Upper lobe of right lung (tissue), 1 donor: ENCODE measurements at regions not wholly inside any gene's neighbourhood (a gene's known extent, or its start where the extent isn't known, plus 50 kb on each side); places are given as distances from the start of the nearest gene placed in this dataset.
"Not testable (repeated sequence)": the region's sequence is repeated elsewhere in the genome, so short reads cannot be mapped to it uniquely, and the experiment has no call there.

Experiments
- ATAC-seq: fragments of 200-7000 bp; cut with Tn5 transposase; one replicate; pipeline ENCODE4 v1.9.1; 2020; ENCODE audit warnings: mild to moderate bottlenecking, moderate library complexity
- DNase-seq: peaks from one replicate; pipeline ENCODE4 v3.0.0-alpha.2; 2020
- H3K27ac ChIP-seq: fragments of 200-600 bp; one replicate; pipeline ENCODE4 v1.8.0; 2022
- H3K27me3 ChIP-seq: fragments of 200-600 bp; one replicate; pipeline ENCODE4 v1.8.0; 2022; ENCODE audit warnings: mild to moderate bottlenecking
- H3K36me3 ChIP-seq: fragments of 200-600 bp; one replicate; pipeline ENCODE4 v1.8.0; 2022
- H3K4me1 ChIP-seq: fragments of 200-600 bp; one replicate; pipeline ENCODE4 v1.8.0; 2022
- H3K4me3 ChIP-seq: fragments of 200-600 bp; one replicate; pipeline ENCODE4 v1.8.0; 2022; ENCODE audit warnings: mild to moderate bottlenecking
- H3K9me3 ChIP-seq: fragments of 200-600 bp; one replicate; pipeline ENCODE4 v1.8.0; 2022
- intact Hi-C: fragments of 100-400 bp; cut with DNase I; formaldehyde crosslinking; loops from one replicate; pipeline ENCODE4 v1.11.0; 2022
- TF ChIP-seq, protein P1 (sequence below): fragments of 200-600 bp; IDR thresholded peaks from one replicate; pipeline ENCODE4 v1.8.0; 2022; ENCODE audit warnings: antibody characterized with exemption
- donor health status: DM: no; HTN: yes; CAD: no; lungs with severe emphysema.

DNA sequence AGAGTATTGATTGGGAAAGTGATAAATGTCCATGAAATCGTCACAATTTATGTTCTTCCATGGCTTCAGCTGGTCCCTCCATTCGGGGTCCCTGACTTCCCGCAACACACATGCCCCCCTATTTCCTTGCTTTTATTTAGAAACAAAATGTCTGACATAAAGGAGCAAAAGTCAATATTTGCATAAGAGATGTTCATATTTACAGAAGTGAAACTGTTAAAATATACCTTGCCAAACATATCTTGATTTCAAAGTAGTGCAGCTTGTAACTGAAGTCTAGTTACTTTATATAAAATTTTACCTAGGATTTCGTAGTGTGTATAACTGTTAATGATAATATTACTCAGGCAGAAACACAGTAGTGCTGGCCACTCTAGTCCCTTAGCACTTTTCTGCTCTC lies 548.9 kb upstream of the ADGRB3 start:
- intact Hi-C loops, result no loop called here
- DNase-seq, result no peak

DNA sequence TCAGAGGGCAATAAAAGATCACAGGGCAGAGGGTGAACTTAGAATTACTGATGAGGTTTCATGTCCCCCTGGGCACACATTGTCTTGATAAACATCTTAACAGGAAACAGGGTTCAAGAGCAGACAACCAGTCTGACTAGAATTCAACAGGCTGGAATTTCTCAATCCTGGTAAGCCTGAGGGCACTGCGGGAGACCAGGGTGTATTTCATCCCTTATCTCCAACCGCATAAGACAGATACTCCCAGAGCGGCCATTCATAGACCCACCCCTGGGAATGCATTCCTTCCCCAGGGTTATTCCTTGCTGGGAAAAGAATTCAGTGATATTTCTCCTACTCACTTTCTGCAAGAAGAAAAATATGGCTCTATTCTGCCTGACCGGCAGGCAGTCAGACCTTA lies 549.5 kb upstream of the ADGRB3 start:
- intact Hi-C loops, ATAC-seq: not testable (repeated sequence)

More for the DNA sequence above, 548.9 kb upstream of the ADGRB3 start:
- H3K27ac ChIP-seq, result no peak overlapping the region
- H3K27me3 ChIP-seq, result no peaks in the 10 kb centered on the region
- ATAC-seq, result no peak
- H3K9me3 ChIP-seq, result no peaks in the 10 kb centered on the region
- TF ChIP-seq, protein P1, sequence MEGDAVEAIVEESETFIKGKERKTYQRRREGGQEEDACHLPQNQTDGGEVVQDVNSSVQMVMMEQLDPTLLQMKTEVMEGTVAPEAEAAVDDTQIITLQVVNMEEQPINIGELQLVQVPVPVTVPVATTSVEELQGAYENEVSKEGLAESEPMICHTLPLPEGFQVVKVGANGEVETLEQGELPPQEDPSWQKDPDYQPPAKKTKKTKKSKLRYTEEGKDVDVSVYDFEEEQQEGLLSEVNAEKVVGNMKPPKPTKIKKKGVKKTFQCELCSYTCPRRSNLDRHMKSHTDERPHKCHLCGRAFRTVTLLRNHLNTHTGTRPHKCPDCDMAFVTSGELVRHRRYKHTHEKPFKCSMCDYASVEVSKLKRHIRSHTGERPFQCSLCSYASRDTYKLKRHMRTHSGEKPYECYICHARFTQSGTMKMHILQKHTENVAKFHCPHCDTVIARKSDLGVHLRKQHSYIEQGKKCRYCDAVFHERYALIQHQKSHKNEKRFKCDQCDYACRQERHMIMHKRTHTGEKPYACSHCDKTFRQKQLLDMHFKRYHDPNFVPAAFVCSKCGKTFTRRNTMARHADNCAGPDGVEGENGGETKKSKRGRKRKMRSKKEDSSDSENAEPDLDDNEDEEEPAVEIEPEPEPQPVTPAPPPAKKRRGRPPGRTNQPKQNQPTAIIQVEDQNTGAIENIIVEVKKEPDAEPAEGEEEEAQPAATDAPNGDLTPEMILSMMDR, result no peak
- no peaks in the 10 kb centered on the region for H3K4me1 ChIP-seq
- H3K4me3 ChIP-seq, result no peak overlapping the region
- no peaks in the 10 kb centered on the region for H3K36me3 ChIP-seq

DNA sequence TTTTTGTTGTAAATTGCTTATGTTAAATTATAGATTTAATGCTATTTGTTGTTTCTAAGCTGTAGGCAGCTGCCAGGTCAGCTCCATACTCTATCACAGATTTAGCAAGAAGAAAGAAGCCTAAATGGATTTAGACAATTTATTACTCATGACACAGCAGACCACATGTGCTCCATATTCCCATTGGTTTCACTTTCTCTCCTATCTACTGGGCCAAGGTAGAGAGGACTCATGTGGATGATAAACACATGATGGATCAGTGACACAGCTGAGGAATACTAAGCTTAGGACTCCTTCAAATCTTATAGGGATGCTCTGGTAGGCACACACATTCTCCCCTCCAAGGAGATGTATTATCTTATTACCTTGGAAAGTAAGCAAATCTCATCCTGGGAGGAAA lies 553.0 kb upstream of the ADGRB3 start:
- TF ChIP-seq, protein P1, result no peak
- Histone ChIP-seq H3K27me3 (no peaks in the 10 kb centered on the region), H3K4me1 (no peaks in the 10 kb centered on the region), H3K36me3 (no peaks in the 10 kb centered on the region), H3K9me3 (no peaks in the 10 kb centered on the region), H3K4me3 (no peak overlapping the region), H3K27ac (no peak overlapping the region)
- ATAC-seq (no peak), DNase-seq (no peak)
- intact Hi-C loops, result no loop called here

More for the DNA sequence above, 549.5 kb upstream of the ADGRB3 start:
- H3K27me3 ChIP-seq, H3K4me1 ChIP-seq, H3K9me3 ChIP-seq, DNase-seq, H3K27ac ChIP-seq, H3K4me3 ChIP-seq, H3K36me3 ChIP-seq: not testable (repeated sequence)

DNA sequence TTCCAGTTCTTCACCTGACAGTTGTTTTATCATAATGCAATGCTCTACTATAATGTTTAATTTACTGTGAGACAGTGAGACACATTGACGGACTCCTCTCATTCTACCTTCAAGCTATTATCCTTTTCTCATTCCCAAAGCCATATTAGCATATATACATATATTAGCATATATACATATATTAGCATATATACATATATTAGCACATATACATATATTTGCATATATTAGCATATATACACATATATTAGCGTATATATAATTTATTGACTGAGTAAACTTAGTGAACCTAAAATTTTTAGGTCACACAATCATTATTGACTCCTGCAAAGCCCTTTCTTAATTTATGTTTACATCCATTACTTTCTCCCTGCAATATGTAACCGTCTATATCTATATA lies 555.0 kb upstream of the ADGRB3 start:
- no peak overlapping the region for H3K4me3 ChIP-seq
- no peaks in the 10 kb centered on the region for H3K27me3 ChIP-seq
- no peaks in the 10 kb centered on the region for H3K36me3 ChIP-seq
- H3K9me3 ChIP-seq, result no peaks in the 10 kb centered on the region
- DNase-seq, result no peak
- intact Hi-C loops, result no loop called here
- no peak overlapping the region for H3K27ac ChIP-seq
- TF ChIP-seq, protein P1, result no peak
- H3K4me1 ChIP-seq, result no peaks in the 10 kb centered on the region
- ATAC-seq, result no peak

DNA sequence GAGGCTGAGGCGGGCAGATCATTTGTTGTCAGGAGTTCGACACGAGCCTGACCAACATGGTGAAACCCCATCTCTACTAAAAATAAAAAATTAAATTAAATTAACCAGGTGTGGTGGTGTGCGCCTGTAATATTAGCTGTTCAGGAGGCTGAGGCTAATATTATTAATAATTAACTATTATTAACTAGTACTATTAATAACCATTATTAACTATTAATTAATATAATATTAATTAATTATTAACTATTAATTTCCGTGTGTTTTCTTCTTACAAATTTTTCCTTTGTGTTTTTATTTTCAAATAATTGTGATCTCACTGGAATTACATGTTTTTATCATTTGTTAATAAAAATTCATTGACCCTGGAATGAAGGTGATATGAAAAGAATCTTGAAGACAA lies 557.4 kb upstream of the ADGRB3 start:
- H3K9me3 ChIP-seq, result no peaks in the 10 kb centered on the region
- no peak for ATAC-seq
- intact Hi-C loops, result no loop called here
- H3K4me1 ChIP-seq, result no peaks in the 10 kb centered on the region
- H3K36me3 ChIP-seq, result no peaks in the 10 kb centered on the region
- H3K27ac ChIP-seq, result no peak overlapping the region
- no peak overlapping the region for H3K4me3 ChIP-seq
- no peaks in the 10 kb centered on the region for H3K27me3 ChIP-seq
- TF ChIP-seq, protein P1, result no peak
- DNase-seq, result no peak

DNA sequence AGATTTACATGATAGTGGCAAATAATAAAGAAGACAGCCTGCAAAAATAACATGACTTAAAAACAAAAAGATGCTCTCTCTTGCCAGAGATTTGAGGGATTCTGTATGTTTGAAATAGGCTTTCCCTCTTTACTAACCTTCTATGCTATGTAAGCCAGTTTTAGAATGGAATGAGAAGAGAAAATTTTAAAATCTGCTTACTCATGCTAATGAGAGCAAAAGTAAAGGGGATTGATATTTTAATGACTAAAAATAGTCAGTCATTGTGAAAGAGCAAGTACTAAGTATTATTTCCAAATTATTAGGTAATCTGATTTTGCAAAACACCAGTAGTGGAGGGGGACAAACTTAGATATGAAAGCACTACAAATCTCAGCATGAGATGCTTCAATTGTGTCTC lies 563.3 kb upstream of the ADGRB3 start:
- no peaks in the 10 kb centered on the region for H3K4me1 ChIP-seq
- TF ChIP-seq, protein P1, result no peak
- ATAC-seq (no peak), DNase-seq (no peak)
- no peaks in the 10 kb centered on the region for H3K27me3 ChIP-seq
- no peaks in the 10 kb centered on the region for H3K36me3 ChIP-seq
- no peaks in the 10 kb centered on the region for H3K9me3 ChIP-seq
- intact Hi-C loops, result no loop called here
- H3K27ac ChIP-seq, result no peak overlapping the region
- no peak overlapping the region for H3K4me3 ChIP-seq
